CD4-positive, alpha-beta T cell (primary cell): ENCODE measurements at regions not wholly inside any gene's neighbourhood (a gene's known extent, or its start where the extent isn't known, plus 50 kb on each side); places are given as distances from the start of the nearest gene placed in this dataset.

ENCODE experiments used
- ATAC-seq: fragments of 200-7000 bp; cut with Tn5 transposase; one replicate; pipeline ENCODE4 v1.10.0; 2022; ENCODE audit warnings: mild to moderate bottlenecking; ENCODE audit not compliant: poor library complexity
- CTCF ChIA-PET: fragments of 350-600 bp; sonication (Branson Sonifier 250); formaldehyde crosslinking; loops from one replicate; lab custom pipeline; 2021; ENCODE audit warnings: antibody characterized with exemption, inconsistent platforms; lab: Charles Lee
- POLR2A ChIA-PET: fragments of 350-600 bp; sonication (Branson Sonifier 250); formaldehyde crosslinking; loops from one replicate; lab custom pipeline; 2021; ENCODE audit warnings: antibody characterized with exemption, inconsistent platforms; lab: Charles Lee
- DNase-seq, 14 experiments: peaks; one replicate each; pipeline ENCODE4 v3.0.0-alpha.2; 2013 to 2020; ENCODE audit warnings: mixed read lengths in 2 of 14
- H3K27ac ChIP-seq, 2 donors: one replicate each; pipeline versions ENCODE4 v1.5.1 to v1.7.0; 2013; ENCODE audit warnings: low read length in 2 of 2, low read depth in 1 of 2, mild to moderate bottlenecking in 1 of 2
- H3K27me3 ChIP-seq, 2 experiments: 1 replicate in 1 of 2; 2 replicates in 1 of 2; pipeline versions ENCODE4 v1.6.1 to v1.7.0; 2013; ENCODE audit warnings: low read length in 2 of 2, control low read depth in 1 of 2, mild to moderate bottlenecking in 1 of 2, moderate library complexity in 1 of 2; ENCODE audit not compliant: insufficient read depth in 2 of 2, control insufficient read depth in 1 of 2
- H3K36me3 ChIP-seq: one replicate; pipeline ENCODE4 v1.6.1; 2013; ENCODE audit warnings: low read length, control low read depth; ENCODE audit not compliant: insufficient read depth
- H3K4me1 ChIP-seq: one replicate; pipeline ENCODE4 v1.6.1; 2013; ENCODE audit warnings: low read length, control low read depth; ENCODE audit not compliant: insufficient read depth
- H3K4me3 ChIP-seq: one replicate; pipeline ENCODE4 v1.5.1; 2013; ENCODE audit warnings: mild to moderate bottlenecking, low read length, moderate library complexity
- H3K9me3 ChIP-seq, 2 experiments: 1 replicate in 1 of 2; 2 replicates in 1 of 2; pipeline versions ENCODE4 v1.6.1 to v1.7.0; 2013; ENCODE audit warnings: low read length in 2 of 2, mild to moderate bottlenecking in 2 of 2, control low read depth in 1 of 2, moderate library complexity in 1 of 2; ENCODE audit not compliant: control insufficient read depth in 1 of 2, insufficient read depth in 1 of 2
- H3K27ac Mint-ChIP-seq: one replicate; pipeline ENCODE4 v1.8.0; 2020; ENCODE audit warnings: mixed read lengths
- H3K27me3 Mint-ChIP-seq: one replicate; pipeline ENCODE4 v1.8.0; 2021; ENCODE audit warnings: mixed read lengths
- H3K36me3 Mint-ChIP-seq: one replicate; pipeline ENCODE4 v1.8.0; 2021; ENCODE audit warnings: low read depth, mixed read lengths
- H3K4me1 Mint-ChIP-seq: one replicate; pipeline ENCODE4 v1.8.0; 2021; ENCODE audit warnings: low read depth, mixed read lengths
- H3K4me3 Mint-ChIP-seq: one replicate; pipeline ENCODE4 v1.8.0; 2020; ENCODE audit warnings: mild to moderate bottlenecking, mixed read lengths
- H3K9me3 Mint-ChIP-seq: one replicate; pipeline ENCODE4 v1.8.0; 2020; ENCODE audit warnings: mixed read lengths
- CTCF ChIP-seq: fragments of 200-600 bp; IDR thresholded peaks from one replicate; pipeline ENCODE4 v1.8.0; 2022; ENCODE audit warnings: antibody characterized with exemption, mild to moderate bottlenecking
- intact Hi-C, 2 experiments: fragments of 100-400 bp; cut with DNase I in 1 of 2; cut with micrococcal nuclease in 1 of 2; formaldehyde crosslinking; loops; one replicate each; pipeline versions ENCODE4 v1.15.1 to v1.9.0; 2023 to 2025; cut with DNase I, micrococcal nuclease

- no peak for DNase-seq
- peaks cover 3% of the 10 kb centered on the region for H3K9me3 Mint-ChIP-seq
- H3K36me3 Mint-ChIP-seq = no peaks in the 10 kb centered on the region
- Histone ChIP-seq H3K4me1 (no peaks in the 10 kb centered on the region), H3K4me3 (no peak overlapping the region), H3K36me3 (no peaks in the 10 kb centered on the region), H3K27ac (no peak overlapping the region), H3K9me3 (no peaks in the 10 kb centered on the region), H3K27me3 (peaks cover 0 to 2% of the 10 kb centered on the region in 2 experiments)
- intact Hi-C loops = no loop called here
- H3K4me3 Mint-ChIP-seq = no peak overlapping the region
- TF ChIP-seq CTCF = no peak
- H3K4me1 Mint-ChIP-seq = no peaks in the 10 kb centered on the region
- CTCF ChIA-PET = no interaction called here
- H3K27me3 Mint-ChIP-seq = peaks cover 18% of the 10 kb centered on the region
- ATAC-seq = no peak
- POLR2A ChIA-PET = no interaction called here
- H3K27ac Mint-ChIP-seq = no peak overlapping the region
Observed at GRCh38 chr10:129278686-129279085, 188.4 kb upstream of the MGMT start.

GRCh38 chr10:129279446-129280154 is 187.4 kb upstream of the MGMT start:
- Histone ChIP-seq H3K36me3 (no peaks in the 10 kb centered on the region), H3K27ac (no peak overlapping the region), H3K4me1 (no peaks in the 10 kb centered on the region), H3K4me3 (no peak overlapping the region), H3K27me3 (peaks cover 0 to 2% of the 10 kb centered on the region in 2 experiments), H3K9me3 (no peaks in the 10 kb centered on the region)
- Mint-ChIP-seq H3K27ac (no peak overlapping the region), H3K27me3 (peaks cover 18% of the 10 kb centered on the region), H3K4me1 (no peaks in the 10 kb centered on the region), H3K36me3 (no peaks in the 10 kb centered on the region), H3K4me3 (no peak overlapping the region), H3K9me3 (peaks cover 3% of the 10 kb centered on the region)
- POLR2A ChIA-PET = no interaction called here
- intact Hi-C loops = no loop called here
- CTCF ChIA-PET = no interaction called here
- no peak for TF ChIP-seq CTCF
- ATAC-seq (no peak), DNase-seq (no peak)

GRCh38 chr10:129280155-129280502 is 186.9 kb upstream of the MGMT start:
- DNase-seq (no peak), ATAC-seq (no peak)
- no peaks in the 10 kb centered on the region for H3K36me3 ChIP-seq
- Mint-ChIP-seq H3K27me3 (peaks cover 18% of the 10 kb centered on the region), H3K9me3 (peaks cover 3% of the 10 kb centered on the region), H3K4me3 (no peak overlapping the region), H3K4me1 (no peaks in the 10 kb centered on the region), H3K27ac (no peak overlapping the region), H3K36me3 (no peaks in the 10 kb centered on the region)
- intact Hi-C loops = no loop called here
- no peaks in the 10 kb centered on the region for H3K9me3 ChIP-seq
- no peaks in the 10 kb centered on the region for H3K4me1 ChIP-seq
- ChIA-PET CTCF (no interaction called here), POLR2A (no interaction called here)
- no peak for TF ChIP-seq CTCF
- no peak overlapping the region for H3K27ac ChIP-seq
- no peak overlapping the region for H3K4me3 ChIP-seq
- peaks cover 0 to 2% of the 10 kb centered on the region in 2 experiments for H3K27me3 ChIP-seq
